ENCODE measurements at regions not wholly inside any gene's neighbourhood (a gene's known extent, or its start where the extent isn't known, plus 50 kb on each side); places are given as distances from the start of the nearest gene placed in this dataset.
"Not testable (repeated sequence)": the region's sequence is repeated elsewhere in the genome, so short reads cannot be mapped to it uniquely, and the experiment has no call there.

GRCh38 chr10:62985807-62986600 lies 147.1 kb upstream of the NRBF2 start:
- no peaks in the 10 kb centered on the region for H3K27me3 Mint-ChIP-seq (ENCODE audit: unreplicated experiment)
- DNase-seq: no peak
- peaks cover 3% of the 10 kb centered on the region for H3K9me3 Mint-ChIP-seq (ENCODE audit: unreplicated experiment)
- no peak overlapping the region for H3K4me3 Mint-ChIP-seq (ENCODE audit: unreplicated experiment)
- no peak for TF ChIP-seq CTCF (IDR thresholded peaks at IDR 0.05; ENCODE audit: partially characterized antibody, unreplicated experiment)
- H3K36me3 Mint-ChIP-seq (ENCODE audit: unreplicated experiment): no peaks in the 10 kb centered on the region
- no peak overlapping the region for H3K27ac Mint-ChIP-seq (ENCODE audit: unreplicated experiment)
- no peaks in the 10 kb centered on the region for H3K4me1 Mint-ChIP-seq (ENCODE audit: low read depth, unreplicated experiment)

- Mint-ChIP-seq H3K27me3 (ENCODE audit: unreplicated experiment) (no peaks in the 10 kb centered on the region), H3K9me3 (ENCODE audit: unreplicated experiment) (peaks cover 4% of the 10 kb centered on the region), H3K36me3 (ENCODE audit: unreplicated experiment) (no peaks in the 10 kb centered on the region), H3K4me3 (ENCODE audit: unreplicated experiment) (no peak overlapping the region), H3K4me1 (ENCODE audit: low read depth, unreplicated experiment) (no peaks in the 10 kb centered on the region), H3K27ac (ENCODE audit: unreplicated experiment) (no peak overlapping the region)
- no peak for TF ChIP-seq CTCF (IDR thresholded peaks at IDR 0.05; ENCODE audit: partially characterized antibody, unreplicated experiment)
- no peak for DNase-seq
Measured at GRCh38 chr10:62981096-62981495, 152.0 kb upstream of the NRBF2 start.

- Mint-ChIP-seq H3K4me3 (ENCODE audit: unreplicated experiment) (no peak overlapping the region), H3K27ac (ENCODE audit: unreplicated experiment) (no peak overlapping the region), H3K4me1 (ENCODE audit: low read depth, unreplicated experiment) (no peaks in the 10 kb centered on the region), H3K9me3 (ENCODE audit: unreplicated experiment) (peaks cover 4% of the 10 kb centered on the region), H3K36me3 (ENCODE audit: unreplicated experiment) (no peaks in the 10 kb centered on the region), H3K27me3 (ENCODE audit: unreplicated experiment) (no peaks in the 10 kb centered on the region)
- TF ChIP-seq CTCF (IDR thresholded peaks at IDR 0.05; ENCODE audit: partially characterized antibody, unreplicated experiment): no peak
- DNase-seq: no peak
Measured at GRCh38 chr10:62980687-62981086, 152.4 kb upstream of the NRBF2 start.

GRCh38 chr10:62979921-62980320 lies 153.2 kb upstream of the NRBF2 start:
- Mint-ChIP-seq H3K4me3 (ENCODE audit: unreplicated experiment) (no peak overlapping the region), H3K27me3 (ENCODE audit: unreplicated experiment) (no peaks in the 10 kb centered on the region), H3K4me1 (ENCODE audit: low read depth, unreplicated experiment) (no peaks in the 10 kb centered on the region), H3K9me3 (ENCODE audit: unreplicated experiment) (peaks cover 4% of the 10 kb centered on the region), H3K27ac (ENCODE audit: unreplicated experiment) (no peak overlapping the region), H3K36me3 (ENCODE audit: unreplicated experiment) (peaks cover 6% of the 10 kb centered on the region)
- no peak for TF ChIP-seq CTCF (IDR thresholded peaks at IDR 0.05; ENCODE audit: partially characterized antibody, unreplicated experiment)
- no peak for DNase-seq

- H3K36me3 Mint-ChIP-seq (ENCODE audit: unreplicated experiment): peaks cover 8% of the 10 kb centered on the region
Measured at GRCh38 chr10:62978482-62978881, 154.6 kb upstream of the NRBF2 start.

GRCh38 chr10:62974795-62975194 lies 158.3 kb upstream of the NRBF2 start:
- not testable (repeated sequence) for H3K4me3 Mint-ChIP-seq (ENCODE audit: unreplicated experiment); DNase-seq; H3K27me3 Mint-ChIP-seq (ENCODE audit: unreplicated experiment); H3K9me3 Mint-ChIP-seq (ENCODE audit: unreplicated experiment); H3K27ac Mint-ChIP-seq (ENCODE audit: unreplicated experiment); H3K4me1 Mint-ChIP-seq (ENCODE audit: low read depth, unreplicated experiment)
- H3K36me3 Mint-ChIP-seq (ENCODE audit: unreplicated experiment): peaks cover 16% of the 10 kb centered on the region

More at GRCh38 chr10:62978482-62978881, 154.6 kb upstream of the NRBF2 start:
- DNase-seq: no peak
- no peak overlapping the region for H3K4me3 Mint-ChIP-seq (ENCODE audit: unreplicated experiment)
- no peaks in the 10 kb centered on the region for H3K27me3 Mint-ChIP-seq (ENCODE audit: unreplicated experiment)
- peaks cover 6% of the 10 kb centered on the region for H3K9me3 Mint-ChIP-seq (ENCODE audit: unreplicated experiment)
- H3K27ac Mint-ChIP-seq (ENCODE audit: unreplicated experiment): no peak overlapping the region
- no peaks in the 10 kb centered on the region for H3K4me1 Mint-ChIP-seq (ENCODE audit: low read depth, unreplicated experiment)
- no peak for TF ChIP-seq CTCF (IDR thresholded peaks at IDR 0.05; ENCODE audit: partially characterized antibody, unreplicated experiment)
